ENCODE measurements at regions not wholly inside any gene's neighbourhood (a gene's known extent, or its start where the extent isn't known, plus 50 kb on each side); places are given as distances from the start of the nearest gene placed in this dataset.
A peak's percentile ranks its signal among the peaks of the same experiment; 100 is the strongest.

DNA sequence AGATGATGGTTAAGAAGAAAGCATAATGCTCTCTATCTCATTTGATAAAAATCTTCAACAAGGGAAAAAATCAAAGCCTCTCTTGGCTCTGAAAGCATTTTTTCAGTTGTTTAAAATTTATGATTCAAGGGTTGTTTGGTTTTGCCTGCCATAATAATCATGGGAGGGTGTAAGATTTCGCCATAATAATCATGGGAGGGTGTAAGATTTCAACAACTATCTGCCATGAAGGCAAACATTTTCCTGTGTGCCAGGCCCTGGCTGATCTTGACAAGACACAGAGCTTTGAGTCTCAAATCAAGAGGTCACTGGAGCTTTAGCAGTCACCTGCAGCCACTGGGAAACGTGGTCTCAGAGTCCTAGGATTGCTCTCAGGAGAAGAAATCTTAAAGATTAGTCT is 175.1 kb upstream of the PIEZO2 start:
- TF ChIP-seq, protein P1, sequence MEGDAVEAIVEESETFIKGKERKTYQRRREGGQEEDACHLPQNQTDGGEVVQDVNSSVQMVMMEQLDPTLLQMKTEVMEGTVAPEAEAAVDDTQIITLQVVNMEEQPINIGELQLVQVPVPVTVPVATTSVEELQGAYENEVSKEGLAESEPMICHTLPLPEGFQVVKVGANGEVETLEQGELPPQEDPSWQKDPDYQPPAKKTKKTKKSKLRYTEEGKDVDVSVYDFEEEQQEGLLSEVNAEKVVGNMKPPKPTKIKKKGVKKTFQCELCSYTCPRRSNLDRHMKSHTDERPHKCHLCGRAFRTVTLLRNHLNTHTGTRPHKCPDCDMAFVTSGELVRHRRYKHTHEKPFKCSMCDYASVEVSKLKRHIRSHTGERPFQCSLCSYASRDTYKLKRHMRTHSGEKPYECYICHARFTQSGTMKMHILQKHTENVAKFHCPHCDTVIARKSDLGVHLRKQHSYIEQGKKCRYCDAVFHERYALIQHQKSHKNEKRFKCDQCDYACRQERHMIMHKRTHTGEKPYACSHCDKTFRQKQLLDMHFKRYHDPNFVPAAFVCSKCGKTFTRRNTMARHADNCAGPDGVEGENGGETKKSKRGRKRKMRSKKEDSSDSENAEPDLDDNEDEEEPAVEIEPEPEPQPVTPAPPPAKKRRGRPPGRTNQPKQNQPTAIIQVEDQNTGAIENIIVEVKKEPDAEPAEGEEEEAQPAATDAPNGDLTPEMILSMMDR (IDR thresholded peaks at IDR 0.05; ENCODE audit: unreplicated experiment): no peak
- no TSS peak for BruUV-seq (replicated peaks)
- Mint-ChIP-seq H3K27me3 (ENCODE audit: insufficient read depth, unreplicated experiment) (no peaks in the 10 kb centered on the region), H3K36me3 (ENCODE audit: insufficient read depth, unreplicated experiment) (no peaks in the 10 kb centered on the region), H3K4me1 (ENCODE audit: insufficient read depth, unreplicated experiment) (peaks cover 17% of the 10 kb centered on the region), H3K27ac (ENCODE audit: low read depth, unreplicated experiment) (no peak overlapping the region), H3K4me3 (ENCODE audit: unreplicated experiment) (no peak overlapping the region), H3K9me3 (ENCODE audit: unreplicated experiment) (no peaks in the 10 kb centered on the region)
- POLR2A ChIA-PET: interaction anchor here (0.6 to 0.9 kb wide), 3 partner anchors 8 to 244 kb away, joined by 3 read pairs; no protein-coding TSS in a partner anchor
- CTCF ChIA-PET: interaction anchor here (1.3 to 2.3 kb wide), 2 partner anchors 12 to 14 kb away, joined by 3 to 18 read pairs; no protein-coding TSS in a partner anchor
- intact Hi-C loops (cut with micrococcal nuclease): no loop called here
- DNase-seq (ENCODE audit: unreplicated experiment): peak; percentile 49

DNA sequence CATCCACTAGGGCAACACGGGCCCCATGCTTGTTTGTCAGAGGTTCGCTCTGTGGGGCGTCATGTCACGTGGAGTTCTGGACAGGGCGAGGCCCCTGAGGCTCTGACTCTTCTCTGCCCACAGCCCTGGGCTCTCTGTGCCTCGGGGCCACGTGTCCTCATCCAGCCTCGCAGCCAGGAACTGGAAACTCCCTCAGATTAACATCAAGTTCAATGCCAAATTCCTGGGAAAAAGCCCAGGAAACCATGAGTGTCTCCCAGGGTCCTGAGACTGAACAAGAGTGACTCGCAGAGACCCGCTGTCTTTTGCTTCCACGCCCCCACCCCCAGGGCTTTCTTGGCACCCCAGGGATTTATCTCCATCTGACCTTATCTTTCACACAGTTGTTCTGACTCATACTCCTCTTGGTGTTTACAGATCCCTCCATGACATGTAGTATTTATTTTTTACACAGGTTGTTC is 174.0 kb upstream of the PIEZO2 start:
- no peaks in the 10 kb centered on the region for H3K36me3 Mint-ChIP-seq (ENCODE audit: insufficient read depth, unreplicated experiment)
- intact Hi-C loops (cut with micrococcal nuclease): no loop called here
- ChIA-PET POLR2A (no interaction called here), CTCF (interaction anchor here (0.6 to 1.3 kb wide), 2 partner anchors 11 to 231 kb away, joined by 3 read pairs; no protein-coding TSS in a partner anchor)
- no TSS peak for BruUV-seq (replicated peaks)
- no peaks in the 10 kb centered on the region for H3K27me3 Mint-ChIP-seq (ENCODE audit: insufficient read depth, unreplicated experiment)
- H3K4me1 Mint-ChIP-seq (ENCODE audit: insufficient read depth, unreplicated experiment): peaks cover 17% of the 10 kb centered on the region
- peak; percentile 48 for DNase-seq (ENCODE audit: unreplicated experiment)
- TF ChIP-seq, protein P1 (IDR thresholded peaks at IDR 0.05; ENCODE audit: unreplicated experiment): no peak
- no peak overlapping the region for H3K4me3 Mint-ChIP-seq (ENCODE audit: unreplicated experiment)
- H3K9me3 Mint-ChIP-seq (ENCODE audit: unreplicated experiment): no peaks in the 10 kb centered on the region
- H3K27ac Mint-ChIP-seq (ENCODE audit: low read depth, unreplicated experiment): no peak overlapping the region

DNA sequence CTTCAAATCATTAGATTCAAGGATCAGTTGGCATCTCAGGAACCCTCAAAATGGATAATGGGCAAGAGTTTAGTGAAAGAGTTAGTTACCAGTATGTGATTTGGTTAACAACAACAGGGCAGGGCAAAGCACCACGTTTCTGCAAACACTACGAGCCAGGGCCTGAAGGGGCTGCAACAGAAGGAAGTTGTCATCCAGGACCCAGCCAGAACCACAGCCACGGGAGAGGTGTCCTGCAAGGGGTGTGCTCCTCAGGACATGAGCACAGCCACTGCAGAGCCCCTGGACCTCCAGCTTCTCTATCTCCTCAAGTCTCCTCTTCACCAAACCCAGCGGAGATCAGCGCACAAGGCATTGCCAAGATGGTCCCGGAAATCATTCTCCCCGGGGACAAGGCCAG is 173.3 kb upstream of the PIEZO2 start:
- Mint-ChIP-seq H3K9me3 (ENCODE audit: unreplicated experiment) (no peaks in the 10 kb centered on the region), H3K4me1 (ENCODE audit: insufficient read depth, unreplicated experiment) (peaks cover 17% of the 10 kb centered on the region), H3K4me3 (ENCODE audit: unreplicated experiment) (no peak overlapping the region), H3K27ac (ENCODE audit: low read depth, unreplicated experiment) (no peak overlapping the region), H3K27me3 (ENCODE audit: insufficient read depth, unreplicated experiment) (no peaks in the 10 kb centered on the region), H3K36me3 (ENCODE audit: insufficient read depth, unreplicated experiment) (no peaks in the 10 kb centered on the region)
- ChIA-PET POLR2A (no interaction called here), CTCF (interaction anchor here (0.6 kb wide), 1 partner anchor 231 kb away, joined by 3 read pairs; no protein-coding TSS in a partner anchor)
- DNase-seq (ENCODE audit: unreplicated experiment): no peak
- TF ChIP-seq, protein P1 (IDR thresholded peaks at IDR 0.05; ENCODE audit: unreplicated experiment): no peak
- intact Hi-C loops (cut with micrococcal nuclease): no loop called here
- BruUV-seq (replicated peaks): no TSS peak

DNA sequence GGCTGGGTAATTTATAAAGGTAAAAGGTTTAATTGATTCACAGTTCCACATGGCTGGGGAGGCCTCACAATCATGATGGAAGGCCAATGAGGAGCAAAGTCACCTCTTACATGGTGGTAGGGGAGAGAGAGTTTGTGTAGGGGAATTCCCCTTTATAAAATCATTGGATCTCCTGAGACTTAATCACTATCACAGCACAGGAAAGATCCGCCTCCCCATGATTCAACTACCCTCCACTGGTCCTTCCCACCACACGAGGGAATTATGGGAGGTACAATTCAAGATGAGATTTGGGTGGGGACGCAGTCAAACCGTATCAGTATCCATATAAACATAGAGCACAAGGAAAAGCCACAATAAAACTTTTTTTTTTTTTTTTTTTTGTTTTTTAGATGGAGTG is 172.6 kb upstream of the PIEZO2 start:
- ChIA-PET CTCF (interaction anchor here (2.3 kb wide), 1 partner anchor 11 kb away, joined by 17 read pairs; no protein-coding TSS in a partner anchor), POLR2A (no interaction called here)
- no peak overlapping the region for H3K4me3 Mint-ChIP-seq (ENCODE audit: unreplicated experiment)
- no peaks in the 10 kb centered on the region for H3K9me3 Mint-ChIP-seq (ENCODE audit: unreplicated experiment)
- TF ChIP-seq, protein P1 (IDR thresholded peaks at IDR 0.05; ENCODE audit: unreplicated experiment): no peak
- H3K27me3 Mint-ChIP-seq (ENCODE audit: insufficient read depth, unreplicated experiment): no peaks in the 10 kb centered on the region
- no peaks in the 10 kb centered on the region for H3K36me3 Mint-ChIP-seq (ENCODE audit: insufficient read depth, unreplicated experiment)
- no peak for DNase-seq (ENCODE audit: unreplicated experiment)
- peaks cover 17% of the 10 kb centered on the region for H3K4me1 Mint-ChIP-seq (ENCODE audit: insufficient read depth, unreplicated experiment)
- intact Hi-C loops (cut with micrococcal nuclease): no loop called here
- BruUV-seq (replicated peaks): no TSS peak
- no peak overlapping the region for H3K27ac Mint-ChIP-seq (ENCODE audit: low read depth, unreplicated experiment)

Data from MCF 10A (cell line).